ENCODE measurements at regions not wholly inside any gene's neighbourhood (a gene's known extent, or its start where the extent isn't known, plus 50 kb on each side); places are given as distances from the start of the nearest gene placed in this dataset.

DNA sequence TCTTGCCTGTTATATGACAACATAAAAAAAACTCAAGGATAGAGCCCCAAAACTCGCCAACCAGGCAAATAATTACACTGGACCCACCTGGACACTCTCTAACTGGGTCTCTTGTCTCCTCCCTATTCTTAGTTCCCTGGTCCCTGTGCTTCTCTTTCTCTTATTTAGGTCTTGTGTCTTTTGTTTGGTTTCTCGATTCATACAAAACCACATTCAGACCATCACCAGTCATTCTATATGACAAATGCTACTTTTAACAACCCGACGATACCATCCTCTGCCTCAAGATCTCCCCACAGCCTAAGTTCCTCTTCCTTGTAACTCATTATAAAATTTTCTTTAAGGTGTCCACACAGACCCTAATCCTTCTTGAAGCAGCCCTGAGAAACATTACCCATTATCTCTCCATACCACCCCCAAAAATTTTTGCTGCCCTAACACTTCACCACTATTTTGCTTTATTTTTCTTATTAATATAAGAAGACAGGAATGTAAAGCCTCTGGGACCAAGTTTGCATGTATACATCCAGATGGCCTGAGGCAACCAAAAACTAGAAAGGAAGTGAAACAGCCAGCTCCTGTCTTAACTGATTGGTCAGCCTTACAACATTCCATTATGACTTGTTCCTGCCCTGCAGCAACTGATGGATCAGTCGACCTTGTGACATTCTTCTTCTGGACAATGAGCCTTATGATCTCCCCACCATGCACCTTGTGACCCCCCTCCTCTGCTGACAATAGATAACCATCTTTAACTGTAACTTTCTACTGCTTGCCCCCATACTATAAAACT lies 638.2 kb downstream of the AMY1C start:
- no peak for DNase-seq (ENCODE audit: low read depth, low spot score)
- TF ChIP-seq, protein P1, sequence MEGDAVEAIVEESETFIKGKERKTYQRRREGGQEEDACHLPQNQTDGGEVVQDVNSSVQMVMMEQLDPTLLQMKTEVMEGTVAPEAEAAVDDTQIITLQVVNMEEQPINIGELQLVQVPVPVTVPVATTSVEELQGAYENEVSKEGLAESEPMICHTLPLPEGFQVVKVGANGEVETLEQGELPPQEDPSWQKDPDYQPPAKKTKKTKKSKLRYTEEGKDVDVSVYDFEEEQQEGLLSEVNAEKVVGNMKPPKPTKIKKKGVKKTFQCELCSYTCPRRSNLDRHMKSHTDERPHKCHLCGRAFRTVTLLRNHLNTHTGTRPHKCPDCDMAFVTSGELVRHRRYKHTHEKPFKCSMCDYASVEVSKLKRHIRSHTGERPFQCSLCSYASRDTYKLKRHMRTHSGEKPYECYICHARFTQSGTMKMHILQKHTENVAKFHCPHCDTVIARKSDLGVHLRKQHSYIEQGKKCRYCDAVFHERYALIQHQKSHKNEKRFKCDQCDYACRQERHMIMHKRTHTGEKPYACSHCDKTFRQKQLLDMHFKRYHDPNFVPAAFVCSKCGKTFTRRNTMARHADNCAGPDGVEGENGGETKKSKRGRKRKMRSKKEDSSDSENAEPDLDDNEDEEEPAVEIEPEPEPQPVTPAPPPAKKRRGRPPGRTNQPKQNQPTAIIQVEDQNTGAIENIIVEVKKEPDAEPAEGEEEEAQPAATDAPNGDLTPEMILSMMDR (IDR thresholded peaks at IDR 0.05; ENCODE audit: low read depth, low read length), result no peak
- in situ Hi-C loops (cut with HindIII; ENCODE audit: low sequenced_read_pairs), result no loop called here
- no peak overlapping the region for H3K4me3 ChIP-seq (ENCODE audit: low read depth, low read length)

DNA sequence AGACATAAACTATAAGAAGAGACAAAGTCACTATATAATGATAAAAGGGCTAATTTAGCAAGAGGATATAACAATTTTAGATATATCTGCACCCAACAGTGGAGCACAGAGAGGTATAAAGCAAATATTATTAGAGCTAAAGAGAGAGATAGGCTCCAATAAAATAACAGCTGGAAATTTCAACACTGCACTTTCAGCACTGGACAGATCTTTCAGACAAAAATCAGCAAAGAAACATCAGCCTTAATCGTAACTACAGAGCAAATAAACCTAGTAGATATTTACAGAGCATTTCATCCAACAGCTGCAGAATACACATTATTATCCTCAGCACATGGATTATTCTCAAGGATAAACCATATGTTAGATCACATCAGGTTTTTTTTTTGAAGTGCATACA lies 642.9 kb downstream of the AMY1C start:
- no peak for DNase-seq (ENCODE audit: low read depth, low spot score)
- in situ Hi-C loops (cut with HindIII; ENCODE audit: low sequenced_read_pairs), result no loop called here
- TF ChIP-seq, protein P1 (IDR thresholded peaks at IDR 0.05; ENCODE audit: low read depth, low read length), result no peak
- H3K4me3 ChIP-seq (ENCODE audit: low read depth, low read length), result no peak overlapping the region

DNA sequence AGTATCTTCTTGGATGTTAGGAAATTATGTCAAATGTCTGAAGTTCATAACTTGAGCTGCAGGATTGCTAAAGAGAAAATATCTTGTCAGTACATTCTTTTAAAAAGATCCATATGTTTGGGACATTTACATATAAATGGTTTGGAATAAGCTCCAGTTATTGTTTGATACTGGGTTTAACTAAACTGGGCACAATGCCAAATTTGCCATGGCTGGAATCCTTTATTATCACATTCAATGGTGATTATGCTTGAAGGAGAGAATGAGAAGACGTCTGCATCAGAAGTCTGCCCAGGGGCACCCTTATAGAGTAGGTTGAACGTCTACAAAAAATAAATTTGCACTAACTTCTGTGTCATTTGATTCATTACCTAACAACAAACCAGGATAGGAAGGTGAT lies 652.5 kb downstream of the AMY1C start:
- DNase-seq (ENCODE audit: low read depth, low spot score), result no peak
- H3K4me3 ChIP-seq (ENCODE audit: low read depth, low read length), result no peak overlapping the region
- in situ Hi-C loops (cut with HindIII; ENCODE audit: low sequenced_read_pairs), result no loop called here
- TF ChIP-seq, protein P1 (IDR thresholded peaks at IDR 0.05; ENCODE audit: low read depth, low read length), result no peak

DNA sequence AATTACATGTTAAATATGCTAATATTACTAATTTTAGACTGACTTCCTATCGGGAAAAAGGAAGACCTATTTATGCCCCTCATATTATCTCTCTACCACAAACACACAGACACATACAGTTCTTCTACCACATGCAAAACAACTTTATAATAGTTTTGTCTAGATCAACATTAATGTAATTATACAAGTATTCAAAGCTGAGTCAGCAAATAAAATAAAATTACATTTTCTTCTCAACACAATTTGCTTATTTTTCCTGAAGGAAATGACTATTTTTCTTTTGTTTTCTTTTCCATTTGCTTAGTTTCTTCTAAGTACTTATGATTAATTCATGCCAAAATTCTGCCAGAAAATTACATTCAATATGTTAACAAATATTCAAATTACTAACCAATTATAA lies 654.2 kb downstream of the AMY1C start:
- DNase-seq (ENCODE audit: low read depth, low spot score), result no peak
- in situ Hi-C loops (cut with HindIII; ENCODE audit: low sequenced_read_pairs), result no loop called here
- TF ChIP-seq, protein P1 (IDR thresholded peaks at IDR 0.05; ENCODE audit: low read depth, low read length), result no peak
- H3K4me3 ChIP-seq (ENCODE audit: low read depth, low read length), result no peak overlapping the region

DNA sequence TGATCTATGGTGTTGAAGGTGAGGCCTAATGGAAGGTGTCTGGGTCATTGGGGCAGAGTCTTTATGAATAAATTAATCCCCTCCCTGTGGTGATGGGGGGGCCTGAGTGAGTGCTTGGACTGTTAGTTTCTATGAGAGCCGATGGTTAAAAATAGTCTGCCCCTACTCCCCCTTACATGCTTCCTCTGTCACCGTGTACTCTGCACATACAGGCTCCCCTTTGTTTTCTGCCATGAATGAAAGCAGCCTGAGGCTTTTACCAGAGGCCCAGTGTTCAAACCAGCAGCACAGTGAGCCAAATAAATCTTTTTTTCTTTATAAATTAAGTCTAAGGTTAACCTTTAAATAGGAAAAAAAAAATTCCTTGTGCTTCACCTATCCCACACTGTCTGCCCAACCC lies 657.0 kb downstream of the AMY1C start:
- in situ Hi-C loops (cut with HindIII; ENCODE audit: low sequenced_read_pairs), result no loop called here
- TF ChIP-seq, protein P1 (IDR thresholded peaks at IDR 0.05; ENCODE audit: low read depth, low read length), result no peak
- no peak overlapping the region for H3K4me3 ChIP-seq (ENCODE audit: low read depth, low read length)
- DNase-seq (ENCODE audit: low read depth, low spot score), result no peak

DNA sequence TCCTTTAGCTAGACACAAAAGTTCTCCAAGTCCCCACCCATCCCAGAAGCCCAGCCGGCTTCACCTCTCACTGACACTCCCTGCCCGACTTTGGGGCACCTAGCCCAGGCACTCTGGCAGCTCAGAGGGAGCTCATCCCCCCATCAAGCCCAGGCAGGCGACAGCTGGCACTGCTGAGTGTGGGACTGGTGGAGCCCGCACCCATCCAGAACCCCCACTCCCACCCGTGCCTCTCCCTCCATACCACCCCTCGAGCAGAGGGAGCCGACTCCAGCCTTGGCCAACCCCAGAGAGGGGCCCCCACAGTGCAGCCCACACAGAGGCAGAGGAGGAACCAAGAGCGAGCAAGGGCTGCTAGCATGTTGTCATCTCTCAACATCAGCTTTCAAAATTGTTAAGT lies 658.6 kb downstream of the AMY1C start:
- no peak for DNase-seq (ENCODE audit: low read depth, low spot score)
- in situ Hi-C loops (cut with HindIII; ENCODE audit: low sequenced_read_pairs), result no loop called here
- no peak overlapping the region for H3K4me3 ChIP-seq (ENCODE audit: low read depth, low read length)
- TF ChIP-seq, protein P1 (IDR thresholded peaks at IDR 0.05; ENCODE audit: low read depth, low read length), result no peak

All from astrocyte of the spinal cord (primary cell).